K562 (cell line): ENCODE measurements at regions not wholly inside any gene's neighbourhood (a gene's known extent, or its start where the extent isn't known, plus 50 kb on each side); places are given as distances from the start of the nearest gene placed in this dataset.
A peak's percentile ranks its signal among the peaks of the same experiment; 100 is the strongest.

Source experiments
- ATAC-seq: fragments of 200-7000 bp; cut with Tn5 transposase; 3 replicates; pipeline ENCODE4 v1.9.1; 2020; ENCODE audit warnings: moderate library complexity
- BruUV-seq: library from RNA; stranded (reverse); fragments of 400-500 nt; replicated peaks from 2 replicates; lab custom pipeline; 2021; lab: Mats Ljungman, UMichigan
- CTCF ChIA-PET: fragments of 300-600 bp; formaldehyde crosslinking; extraction: SDS; loops from one replicate; lab custom pipeline; 2021; ENCODE audit warnings: low intra/inter-chr PET ratio; lab: Yijun Ruan, JAX
- POLR2A ChIA-PET: fragments of 300-600, 350-650 bp; sonication (Branson Sonifier 250); formaldehyde crosslinking; extraction: SDS; loops from one replicate; lab custom pipeline; 2021; ENCODE audit warnings: antibody characterized with exemption, inconsistent platforms; lab: Yijun Ruan, JAX
- DNase-seq, 4 experiments: peaks; one replicate each; pipeline versions ENCODE4 v3.0.0 to v3.0.0-alpha.2; 2011 to 2018; ENCODE audit warnings: low spot score in 3 of 4, mixed read lengths in 3 of 4; ENCODE audit errors: extremely low read depth in 1 of 4
- FAIRE-seq: peaks from 2 replicates; lab custom pipeline; 2011; peaks lifted over from hg19 to GRCh38; lab: Jason Lieb, UNC
- H2AFZ ChIP-seq: 2 replicates; pipeline ENCODE4 v1.6.0; 2011; ENCODE audit warnings: low read depth, low read length, control low read depth, inconsistent platforms
- H3K27ac ChIP-seq: fragments of 200-600 bp; 3 replicates; pipeline ENCODE4 v1.8.0; 2011; ENCODE audit warnings: low read depth, mild to moderate bottlenecking, control low read depth, inconsistent platforms, low read length, moderate library complexity, mixed read lengths; ENCODE audit errors: extremely low read depth
- H3K27me3 ChIP-seq, 2 experiments: fragments of 300-600 bp in 1 of 2; 2 replicates in 1 of 2; 3 replicates in 1 of 2; pipeline versions ENCODE4 v1.6.0 to v1.8.0; 2011; ENCODE audit warnings: inconsistent platforms in 2 of 2, low read length in 2 of 2, mild to moderate bottlenecking in 1 of 2, mixed read lengths in 1 of 2, moderate library complexity in 1 of 2; ENCODE audit not compliant: control insufficient read depth in 2 of 2, insufficient read depth in 2 of 2
- H3K36me3 ChIP-seq: fragments of 300-600 bp; 3 replicates; pipeline ENCODE4 v1.8.0; 2011; ENCODE audit warnings: mild to moderate bottlenecking, low read length, inconsistent platforms; ENCODE audit not compliant: control insufficient read depth, insufficient read depth
- H3K4me1 ChIP-seq, 2 experiments: fragments of 200-600 bp in 1 of 2; replicated peaks in 1 of 2; 2 replicates in 1 of 2; 3 replicates in 1 of 2; pipeline versions ENCODE4 v1.5.1 to v1.8.0; 2011; ENCODE audit warnings: inconsistent platforms in 2 of 2, low read length in 2 of 2, mild to moderate bottlenecking in 1 of 2, mixed read lengths in 1 of 2, moderate library complexity in 1 of 2; ENCODE audit not compliant: control insufficient read depth in 2 of 2, insufficient read depth in 2 of 2
- H3K4me2 ChIP-seq: 2 replicates; pipeline ENCODE4 v1.6.1; 2011; ENCODE audit warnings: low read length, control low read depth, inconsistent platforms, mixed read lengths; ENCODE audit not compliant: insufficient read depth
- H3K4me3 ChIP-seq: fragments of 200-600 bp; sonication (generic), shearing (Covaris generic); 2 replicates; pipeline ENCODE4 v1.5.1; 2016; ENCODE audit warnings: control low read depth, inconsistent platforms
- H3K79me2 ChIP-seq: fragments of 200-600 bp; 3 replicates; pipeline ENCODE4 v1.8.0; 2011; ENCODE audit warnings: low read length, inconsistent platforms; ENCODE audit not compliant: control insufficient read depth, insufficient read depth
- H3K9ac ChIP-seq, 2 experiments: 2 replicates each; pipeline versions ENCODE4 v1.6.0 to v1.6.1; 2011; ENCODE audit warnings: low read depth in 2 of 2, low read length in 2 of 2, control low read depth in 1 of 2, inconsistent platforms in 1 of 2, mild to moderate bottlenecking in 1 of 2, mixed read lengths in 1 of 2; ENCODE audit not compliant: insufficient read depth in 1 of 2
- H3K9me1 ChIP-seq: one replicate; pipeline ENCODE4 v1.6.0; 2011; ENCODE audit warnings: inconsistent platforms, mild to moderate bottlenecking, low read length, moderate library complexity; ENCODE audit not compliant: control insufficient read depth, insufficient read depth
- H3K9me3 ChIP-seq: replicated peaks from 2 replicates; pipeline ENCODE4 v1.5.1; 2011; ENCODE audit warnings: low read depth, low read length, inconsistent platforms; ENCODE audit not compliant: control insufficient read depth, insufficient read depth
- H4K20me1 ChIP-seq: replicated peaks from 2 replicates; pipeline ENCODE4 v1.6.1; 2011; ENCODE audit warnings: low read length, inconsistent platforms, mixed read lengths; ENCODE audit not compliant: control insufficient read depth, insufficient read depth
- CHD7 ChIP-seq: fragments of 200-600 bp; sonication (generic); IDR thresholded peaks from one replicate; pipeline ENCODE4 v1.6.1; 2012; ENCODE audit warnings: mild to moderate bottlenecking, low read depth, low read length, inconsistent platforms
- CTCF ChIP-seq, 3 experiments: IDR thresholded peaks in 2 of 3; conservative IDR thresholded peaks in 1 of 3; 2 replicates each; pipeline ENCODE4 v1.5.1; 2011 to 2012; ENCODE audit warnings: low read length in 3 of 3, mild to moderate bottlenecking in 3 of 3, control low read depth in 2 of 3, improper control_type of control experiment in 1 of 3, inconsistent platforms in 1 of 3, low read depth in 1 of 3, mixed read lengths in 1 of 3, moderate library complexity in 1 of 3; ENCODE audit not compliant: insufficient read depth in 2 of 3
- RAD21 ChIP-seq, 2 experiments: fragments of 250-450 bp in 1 of 2; fragments of 450-650 bp in 1 of 2; sonication (Bioruptor Pico) in 1 of 2; formaldehyde crosslinking in 1 of 2; IDR thresholded peaks in 1 of 2; conservative IDR thresholded peaks in 1 of 2; 2 replicates each; pipeline versions ENCODE4 v1.4.0 to v1.8.0; 2020 to 2022; ENCODE audit warnings: mild to moderate bottlenecking in 2 of 2, moderate library complexity in 1 of 2
- SMC3 ChIP-seq: conservative IDR thresholded peaks from 2 replicates; pipeline ENCODE4 v1.6.1; 2011; ENCODE audit warnings: low read depth, low read length, improper control_type of control experiment; ENCODE audit not compliant: insufficient read depth
- WGBS: fragments of 100-300 bp; shearing (Covaris generic); methylation state at CpG from one replicate; pipeline ENCODE4 v1.1.6; 2016; ENCODE audit warnings: low coverage, mixed read lengths; ENCODE audit not compliant: insufficient coverage; ENCODE audit errors: missing lambda C conversion rate; 5-methylcytosine and 5-hydroxymethylcytosine counted together
- in situ Hi-C: fragments of 300-500 bp; cut with MboI; formaldehyde crosslinking; loops from 4 replicates; pipeline ENCODE4 v1.15.0; 2018; ENCODE audit warnings: inconsistent platforms, mixed read lengths
- intact Hi-C: fragments of 100-400 bp; cut with micrococcal nuclease; formaldehyde crosslinking; loops from 2 replicates; pipeline ENCODE4 v1.14.2; 2022

GRCh38 chrX:66408507-66408906 is 230.4 kb downstream of the EDA2R start:
- 3% methylated on average over 3 of the region's 3 CpGs for WGBS
- TF ChIP-seq CHD7 (no peak), SMC3 (0 out of 2 replicates have a peak, but pooled peaks have one; percentile 10), RAD21 (CRISPR knock-in tag; conservative IDR thresholded peaks at IDR 0.05 in 1 of 2, IDR thresholded peaks at IDR 0.05 in 1 of 2) (peak in 1 of 2 experiments; percentile 54; a peak in 3 of 4 replicates), CTCF (IDR thresholded peaks at IDR 0.05 in 2 of 3, conservative IDR thresholded peaks at IDR 0.05 in 1 of 3; ENCODE audit: insufficient read depth in 2 of 3, low read depth in 1 of 3, low read length in 3 of 3) (peak in 2 of 3 experiments; percentile 13 to 56; a peak in 2 of 6 replicates)

More at GRCh38 chrX:66408507-66408906, 230.4 kb downstream of the EDA2R start:
- Histone ChIP-seq H3K9me1 (no peaks in the 10 kb centered on the region), H4K20me1 (no peaks in the 10 kb centered on the region), H3K9ac (no peak overlapping the region), H3K36me3 (no peaks in the 10 kb centered on the region), H3K4me3 (no peak overlapping the region), H3K4me2 (no peak overlapping the region), H3K27ac (no peak overlapping the region), H2AFZ (no peak overlapping the region), H3K79me2 (no peaks in the 10 kb centered on the region), H3K9me3 (no peaks in the 10 kb centered on the region), H3K27me3 (no peaks in the 10 kb centered on the region; a peak in 1 of 5 replicates), H3K4me1 (no peaks in the 10 kb centered on the region)
- ATAC-seq (peak; percentile 71), FAIRE-seq (no peak), DNase-seq (peak; percentile 3 to 15 (median 4))
- BruUV-seq = no TSS peak
- intact Hi-C loops = loop anchor here (1.0 to 10.0 kb wide), 5 partner anchors 204 to 826 kb away; no protein-coding TSS in a partner anchor
- in situ Hi-C loops = loop anchor here (25.0 kb wide), 1 partner anchor 821 kb away; no protein-coding TSS in a partner anchor
- POLR2A ChIA-PET = no interaction called here
- CTCF ChIA-PET = no interaction called here
